A673 (cell line): ENCODE measurements at regions not wholly inside any gene's neighbourhood (a gene's known extent, or its start where the extent isn't known, plus 50 kb on each side); places are given as distances from the start of the nearest gene placed in this dataset.

Experiments
- BruUV-seq: library from RNA; stranded (reverse); fragments of 400-500 nt; replicated peaks from 2 replicates; lab custom pipeline; 2021; lab: Mats Ljungman, UMichigan
- CTCF ChIA-PET: fragments of 300-600 bp; sonication (Branson Sonifier 250); formaldehyde crosslinking; loops from one replicate; lab custom pipeline; 2022; ENCODE audit warnings: antibody characterized with exemption; lab: Charles Lee
- POLR2A ChIA-PET: fragments of 300-600 bp; sonication (Branson Sonifier 250); formaldehyde crosslinking; loops from one replicate; lab custom pipeline; 2022; ENCODE audit warnings: antibody characterized with exemption; ENCODE audit not compliant: low non-redundant PET; lab: Charles Lee
- DNase-seq: peaks from one replicate; pipeline ENCODE4 v3.0.0-alpha.2; 2015; ENCODE audit warnings: low spot score
- H3K27ac ChIP-seq: fragments of 200-600 bp; sonication (generic); 2 replicates; pipeline ENCODE4 v1.5.1; 2016; ENCODE audit warnings: mixed run types, low read depth, mild to moderate bottlenecking, mixed read lengths, antibody characterized with exemption, low read length; ENCODE audit not compliant: poor library complexity, severe bottlenecking
- H3K27me3 ChIP-seq: fragments of 200-600 bp; sonication (generic); replicated peaks from 2 replicates; pipeline ENCODE4 v1.6.1; 2017; ENCODE audit warnings: mixed run types, low read depth, mild to moderate bottlenecking, mixed read lengths, antibody characterized with exemption, low read length; ENCODE audit not compliant: insufficient read depth, poor library complexity
- H3K36me3 ChIP-seq: fragments of 200-600 bp; sonication (generic); 2 replicates; pipeline ENCODE4 v1.6.1; 2016; ENCODE audit warnings: mixed run types, mild to moderate bottlenecking, mixed read lengths, antibody characterized with exemption, low read length; ENCODE audit not compliant: insufficient read depth, poor library complexity, severe bottlenecking
- H3K4me1 ChIP-seq: fragments of 200-600 bp; sonication (generic); 2 replicates; pipeline ENCODE4 v1.6.1; 2017; ENCODE audit warnings: mixed run types, mild to moderate bottlenecking, mixed read lengths, antibody characterized with exemption, low read length; ENCODE audit not compliant: insufficient read depth, poor library complexity, severe bottlenecking
- H3K4me3 ChIP-seq: fragments of 200-600 bp; sonication (generic); 2 replicates; pipeline ENCODE4 v1.5.1; 2016; ENCODE audit warnings: low read depth, mixed run types, mild to moderate bottlenecking, mixed read lengths, low read length; ENCODE audit not compliant: poor library complexity, severe bottlenecking
- H3K9me3 ChIP-seq: fragments of 200-600 bp; sonication (generic); 2 replicates; pipeline ENCODE4 v1.6.1; 2016; ENCODE audit warnings: mixed run types, low read depth, mild to moderate bottlenecking, mixed read lengths, antibody characterized with exemption, low read length; ENCODE audit not compliant: poor library complexity, severe bottlenecking
- EZH2 ChIP-seq: fragments of 200-600 bp; sonication (generic); IDR thresholded peaks from 2 replicates; pipeline ENCODE4 v1.6.1; 2017; ENCODE audit warnings: borderline replicate concordance, low read depth, mild to moderate bottlenecking, mixed read lengths, antibody characterized with exemption, low read length; ENCODE audit not compliant: poor library complexity, severe bottlenecking
- intact Hi-C: fragments of 100-400 bp; cut with micrococcal nuclease; formaldehyde crosslinking; loops from one replicate; pipeline ENCODE4 v1.10.0; 2022; ENCODE audit not compliant: unreplicated experiment
- TF ChIP-seq, protein P1 (sequence below): fragments of 300-800, 200-600 bp; sonication (generic); conservative IDR thresholded peaks from 2 replicates; pipeline ENCODE4 v1.5.1; 2017; ENCODE audit warnings: low read depth, mild to moderate bottlenecking, antibody characterized with exemption, low read length, moderate library complexity, mixed read lengths

GRCh38 chrX:18045436-18045835, 175.2 kb downstream of the BEND2 start:
- CTCF ChIA-PET, result no interaction called here
- intact Hi-C loops, result no loop called here
- Histone ChIP-seq H3K27ac (no peak overlapping the region), H3K36me3 (no peaks in the 10 kb centered on the region), H3K27me3 (no peaks in the 10 kb centered on the region), H3K4me3 (no peak overlapping the region), H3K9me3 (no peaks in the 10 kb centered on the region), H3K4me1 (no peaks in the 10 kb centered on the region)
- DNase-seq, result no peak
- BruUV-seq, result no TSS peak
- TF ChIP-seq, protein P1, sequence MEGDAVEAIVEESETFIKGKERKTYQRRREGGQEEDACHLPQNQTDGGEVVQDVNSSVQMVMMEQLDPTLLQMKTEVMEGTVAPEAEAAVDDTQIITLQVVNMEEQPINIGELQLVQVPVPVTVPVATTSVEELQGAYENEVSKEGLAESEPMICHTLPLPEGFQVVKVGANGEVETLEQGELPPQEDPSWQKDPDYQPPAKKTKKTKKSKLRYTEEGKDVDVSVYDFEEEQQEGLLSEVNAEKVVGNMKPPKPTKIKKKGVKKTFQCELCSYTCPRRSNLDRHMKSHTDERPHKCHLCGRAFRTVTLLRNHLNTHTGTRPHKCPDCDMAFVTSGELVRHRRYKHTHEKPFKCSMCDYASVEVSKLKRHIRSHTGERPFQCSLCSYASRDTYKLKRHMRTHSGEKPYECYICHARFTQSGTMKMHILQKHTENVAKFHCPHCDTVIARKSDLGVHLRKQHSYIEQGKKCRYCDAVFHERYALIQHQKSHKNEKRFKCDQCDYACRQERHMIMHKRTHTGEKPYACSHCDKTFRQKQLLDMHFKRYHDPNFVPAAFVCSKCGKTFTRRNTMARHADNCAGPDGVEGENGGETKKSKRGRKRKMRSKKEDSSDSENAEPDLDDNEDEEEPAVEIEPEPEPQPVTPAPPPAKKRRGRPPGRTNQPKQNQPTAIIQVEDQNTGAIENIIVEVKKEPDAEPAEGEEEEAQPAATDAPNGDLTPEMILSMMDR, result no peak
- TF ChIP-seq EZH2, result no peak
- POLR2A ChIA-PET, result no interaction called here

- no peak for TF ChIP-seq EZH2
- TF ChIP-seq, protein P1, result no peak
Observed at GRCh38 chrX:18042776-18043175, 177.9 kb downstream of the BEND2 start.

GRCh38 chrX:18041656-18042055, 179.0 kb downstream of the BEND2 start:
- TF ChIP-seq, protein P1, result no peak
- no peak for TF ChIP-seq EZH2
- ChIA-PET POLR2A (no interaction called here), CTCF (no interaction called here)
- no peak for DNase-seq
- intact Hi-C loops, result no loop called here
- Histone ChIP-seq H3K4me1 (no peaks in the 10 kb centered on the region), H3K4me3 (no peak overlapping the region), H3K9me3 (no peaks in the 10 kb centered on the region), H3K36me3 (no peaks in the 10 kb centered on the region), H3K27me3 (no peaks in the 10 kb centered on the region), H3K27ac (no peak overlapping the region)
- no TSS peak for BruUV-seq

More at GRCh38 chrX:18042776-18043175, 177.9 kb downstream of the BEND2 start:
- Histone ChIP-seq H3K4me1 (no peaks in the 10 kb centered on the region), H3K4me3 (no peak overlapping the region), H3K27ac (no peak overlapping the region), H3K9me3 (no peaks in the 10 kb centered on the region), H3K36me3 (no peaks in the 10 kb centered on the region), H3K27me3 (no peaks in the 10 kb centered on the region)
- no peak for DNase-seq
- intact Hi-C loops, result no loop called here
- POLR2A ChIA-PET, result no interaction called here
- CTCF ChIA-PET, result no interaction called here
- BruUV-seq, result no TSS peak
